ENCODE measurements at regions not wholly inside any gene's neighbourhood (a gene's known extent, or its start where the extent isn't known, plus 50 kb on each side); places are given as distances from the start of the nearest gene placed in this dataset.

GRCh38 chr13:53123536-53123935 is 94.9 kb downstream of the OLFM4 start:
- no peaks in the 10 kb centered on the region for H3K36me3 ChIP-seq (ENCODE audit: control insufficient read depth, insufficient read depth, low read length)
- no peak overlapping the region for H3K27ac ChIP-seq (ENCODE audit: insufficient read depth, low read length, poor library complexity, severe bottlenecking)
- H3K9me3 ChIP-seq (ENCODE audit: control insufficient read depth, low read length) = no peaks in the 10 kb centered on the region
- DNase-seq = no peak
- no peak overlapping the region for H3K4me3 ChIP-seq (ENCODE audit: insufficient read depth, low read depth, low read length, poor library complexity, severe bottlenecking)
- no peaks in the 10 kb centered on the region for H3K4me1 ChIP-seq (ENCODE audit: control insufficient read depth, insufficient read depth, low read length, poor library complexity, severe bottlenecking)
- no peaks in the 10 kb centered on the region for H3K27me3 ChIP-seq (replicated peaks; ENCODE audit: control insufficient read depth, insufficient read depth, low read length, poor library complexity, severe bottlenecking)

- Histone ChIP-seq H3K4me1 (ENCODE audit: control insufficient read depth, insufficient read depth, low read length, poor library complexity, severe bottlenecking) (no peaks in the 10 kb centered on the region), H3K9me3 (ENCODE audit: control insufficient read depth, low read length) (no peaks in the 10 kb centered on the region), H3K27ac (ENCODE audit: insufficient read depth, low read length, poor library complexity, severe bottlenecking) (no peak overlapping the region), H3K36me3 (ENCODE audit: control insufficient read depth, insufficient read depth, low read length) (no peaks in the 10 kb centered on the region), H3K4me3 (ENCODE audit: insufficient read depth, low read depth, low read length, poor library complexity, severe bottlenecking) (no peak overlapping the region), H3K27me3 (replicated peaks; ENCODE audit: control insufficient read depth, insufficient read depth, low read length, poor library complexity, severe bottlenecking) (no peaks in the 10 kb centered on the region)
- DNase-seq = no peak
Observed at GRCh38 chr13:53124623-53125022, 96.0 kb downstream of the OLFM4 start.

- H3K36me3 ChIP-seq (ENCODE audit: control insufficient read depth, insufficient read depth, low read length) = no peaks in the 10 kb centered on the region
- DNase-seq = no peak
- no peak overlapping the region for H3K27ac ChIP-seq (ENCODE audit: insufficient read depth, low read length, poor library complexity, severe bottlenecking)
- H3K4me3 ChIP-seq (ENCODE audit: insufficient read depth, low read depth, low read length, poor library complexity, severe bottlenecking) = no peak overlapping the region
- no peaks in the 10 kb centered on the region for H3K9me3 ChIP-seq (ENCODE audit: control insufficient read depth, low read length)
- H3K4me1 ChIP-seq (ENCODE audit: control insufficient read depth, insufficient read depth, low read length, poor library complexity, severe bottlenecking) = no peaks in the 10 kb centered on the region
- no peaks in the 10 kb centered on the region for H3K27me3 ChIP-seq (replicated peaks; ENCODE audit: control insufficient read depth, insufficient read depth, low read length, poor library complexity, severe bottlenecking)
Observed at GRCh38 chr13:53126841-53127245, 98.2 kb downstream of the OLFM4 start.

GRCh38 chr13:53127373-53127772 is 98.8 kb downstream of the OLFM4 start:
- no peak overlapping the region for H3K4me3 ChIP-seq (ENCODE audit: insufficient read depth, low read depth, low read length, poor library complexity, severe bottlenecking)

GRCh38 chr13:53129864-53130393 is 101.3 kb downstream of the OLFM4 start:
- no peaks in the 10 kb centered on the region for H3K4me1 ChIP-seq (ENCODE audit: control insufficient read depth, insufficient read depth, low read length, poor library complexity, severe bottlenecking)
- no peaks in the 10 kb centered on the region for H3K36me3 ChIP-seq (ENCODE audit: control insufficient read depth, insufficient read depth, low read length)
- DNase-seq = no peak
- H3K4me3 ChIP-seq (ENCODE audit: insufficient read depth, low read depth, low read length, poor library complexity, severe bottlenecking) = no peak overlapping the region
- no peaks in the 10 kb centered on the region for H3K27me3 ChIP-seq (replicated peaks; ENCODE audit: control insufficient read depth, insufficient read depth, low read length, poor library complexity, severe bottlenecking)
- H3K9me3 ChIP-seq (ENCODE audit: control insufficient read depth, low read length) = no peaks in the 10 kb centered on the region
- no peak overlapping the region for H3K27ac ChIP-seq (ENCODE audit: insufficient read depth, low read length, poor library complexity, severe bottlenecking)

More at GRCh38 chr13:53127373-53127772, 98.8 kb downstream of the OLFM4 start:
- DNase-seq = no peak
- Histone ChIP-seq H3K27ac (ENCODE audit: insufficient read depth, low read length, poor library complexity, severe bottlenecking) (no peak overlapping the region), H3K36me3 (ENCODE audit: control insufficient read depth, insufficient read depth, low read length) (no peaks in the 10 kb centered on the region), H3K27me3 (replicated peaks; ENCODE audit: control insufficient read depth, insufficient read depth, low read length, poor library complexity, severe bottlenecking) (no peaks in the 10 kb centered on the region), H3K9me3 (ENCODE audit: control insufficient read depth, low read length) (no peaks in the 10 kb centered on the region), H3K4me1 (ENCODE audit: control insufficient read depth, insufficient read depth, low read length, poor library complexity, severe bottlenecking) (no peaks in the 10 kb centered on the region)

GRCh38 chr13:53131361-53131760 is 102.7 kb downstream of the OLFM4 start:
- Histone ChIP-seq H3K27me3 (replicated peaks; ENCODE audit: control insufficient read depth, insufficient read depth, low read length, poor library complexity, severe bottlenecking) (no peaks in the 10 kb centered on the region), H3K4me3 (ENCODE audit: insufficient read depth, low read depth, low read length, poor library complexity, severe bottlenecking) (no peak overlapping the region), H3K4me1 (ENCODE audit: control insufficient read depth, insufficient read depth, low read length, poor library complexity, severe bottlenecking) (no peaks in the 10 kb centered on the region), H3K36me3 (ENCODE audit: control insufficient read depth, insufficient read depth, low read length) (no peaks in the 10 kb centered on the region), H3K27ac (ENCODE audit: insufficient read depth, low read length, poor library complexity, severe bottlenecking) (no peak overlapping the region), H3K9me3 (ENCODE audit: control insufficient read depth, low read length) (no peaks in the 10 kb centered on the region)
- no peak for DNase-seq

- Histone ChIP-seq H3K27ac (ENCODE audit: insufficient read depth, low read length, poor library complexity, severe bottlenecking) (no peak overlapping the region), H3K4me1 (ENCODE audit: control insufficient read depth, insufficient read depth, low read length, poor library complexity, severe bottlenecking) (no peaks in the 10 kb centered on the region), H3K27me3 (replicated peaks; ENCODE audit: control insufficient read depth, insufficient read depth, low read length, poor library complexity, severe bottlenecking) (no peaks in the 10 kb centered on the region), H3K9me3 (ENCODE audit: control insufficient read depth, low read length) (no peaks in the 10 kb centered on the region), H3K4me3 (ENCODE audit: insufficient read depth, low read depth, low read length, poor library complexity, severe bottlenecking) (no peak overlapping the region), H3K36me3 (ENCODE audit: control insufficient read depth, insufficient read depth, low read length) (no peaks in the 10 kb centered on the region)
- no peak for DNase-seq
Observed at GRCh38 chr13:53135301-53135700, 106.7 kb downstream of the OLFM4 start.

GRCh38 chr13:53136554-53137215 is 108.1 kb downstream of the OLFM4 start:
- Histone ChIP-seq H3K4me3 (ENCODE audit: insufficient read depth, low read depth, low read length, poor library complexity, severe bottlenecking) (no peak overlapping the region), H3K4me1 (ENCODE audit: control insufficient read depth, insufficient read depth, low read length, poor library complexity, severe bottlenecking) (no peaks in the 10 kb centered on the region), H3K9me3 (ENCODE audit: control insufficient read depth, low read length) (no peaks in the 10 kb centered on the region), H3K27ac (ENCODE audit: insufficient read depth, low read length, poor library complexity, severe bottlenecking) (no peak overlapping the region), H3K27me3 (replicated peaks; ENCODE audit: control insufficient read depth, insufficient read depth, low read length, poor library complexity, severe bottlenecking) (no peaks in the 10 kb centered on the region), H3K36me3 (ENCODE audit: control insufficient read depth, insufficient read depth, low read length) (no peaks in the 10 kb centered on the region)
- DNase-seq = no peak

- H3K27ac ChIP-seq (ENCODE audit: insufficient read depth, low read length, poor library complexity, severe bottlenecking) = no peak overlapping the region
- H3K4me1 ChIP-seq (ENCODE audit: control insufficient read depth, insufficient read depth, low read length, poor library complexity, severe bottlenecking) = no peaks in the 10 kb centered on the region
- H3K9me3 ChIP-seq (ENCODE audit: control insufficient read depth, low read length) = no peaks in the 10 kb centered on the region
- H3K4me3 ChIP-seq (ENCODE audit: insufficient read depth, low read depth, low read length, poor library complexity, severe bottlenecking) = no peak overlapping the region
- H3K36me3 ChIP-seq (ENCODE audit: control insufficient read depth, insufficient read depth, low read length) = no peaks in the 10 kb centered on the region
- H3K27me3 ChIP-seq (replicated peaks; ENCODE audit: control insufficient read depth, insufficient read depth, low read length, poor library complexity, severe bottlenecking) = no peaks in the 10 kb centered on the region
- DNase-seq = no peak
Observed at GRCh38 chr13:53137779-53138178, 109.2 kb downstream of the OLFM4 start.

- DNase-seq = no peak
- Histone ChIP-seq H3K4me3 (ENCODE audit: insufficient read depth, low read depth, low read length, poor library complexity, severe bottlenecking) (no peak overlapping the region), H3K27ac (ENCODE audit: insufficient read depth, low read length, poor library complexity, severe bottlenecking) (no peak overlapping the region), H3K4me1 (ENCODE audit: control insufficient read depth, insufficient read depth, low read length, poor library complexity, severe bottlenecking) (no peaks in the 10 kb centered on the region), H3K36me3 (ENCODE audit: control insufficient read depth, insufficient read depth, low read length) (no peaks in the 10 kb centered on the region), H3K9me3 (ENCODE audit: control insufficient read depth, low read length) (no peaks in the 10 kb centered on the region), H3K27me3 (replicated peaks; ENCODE audit: control insufficient read depth, insufficient read depth, low read length, poor library complexity, severe bottlenecking) (no peaks in the 10 kb centered on the region)
Observed at GRCh38 chr13:53138376-53139036, 109.9 kb downstream of the OLFM4 start.
